ENCODE measurements at regions not wholly inside any gene's neighbourhood (a gene's known extent, or its start where the extent isn't known, plus 50 kb on each side); places are given as distances from the start of the nearest gene placed in this dataset.
"Not testable (repeated sequence)": the region's sequence is repeated elsewhere in the genome, so short reads cannot be mapped to it uniquely, and the experiment has no call there.

GRCh38 chr10:20486791-20487190 lies 410.3 kb downstream of the NEBL start:
- Histone ChIP-seq H3K4me1 (ENCODE audit: control insufficient read depth in 5 of 5, insufficient read depth in 5 of 5, low read length in 5 of 5) (peaks cover 0 to 14% (median 0%) of the 10 kb centered on the region in 5 donors), H3K9ac (ENCODE audit: insufficient read depth in 1 of 2, low read length in 2 of 2) (no peak overlapping the region), H3K36me3 (ENCODE audit: control insufficient read depth in 4 of 4, insufficient read depth in 4 of 4, low read length in 4 of 4) (no peaks in the 10 kb centered on the region), H3K9me3 (ENCODE audit: control insufficient read depth in 4 of 4, insufficient read depth in 3 of 4, low read length in 3 of 4) (peaks cover 0 to under 1% (median 0%) of the 10 kb centered on the region in 4 donors), H3K4me3 (no peak overlapping the region), H3K27me3 (ENCODE audit: control insufficient read depth in 3 of 3, insufficient read depth in 3 of 3, low read length in 2 of 3) (no peaks in the 10 kb centered on the region), H3K27ac (ENCODE audit: low read depth in 1 of 2, low read length in 1 of 2) (no peak overlapping the region)
- WGBS, 2 donors, result 56 to 69% methylated on average over 1 of the region's 1 CpG
- no peak for DNase-seq
- ATAC-seq (ENCODE audit: insufficient read depth, low FRiP score), result no peak
- TF ChIP-seq, protein P1, sequence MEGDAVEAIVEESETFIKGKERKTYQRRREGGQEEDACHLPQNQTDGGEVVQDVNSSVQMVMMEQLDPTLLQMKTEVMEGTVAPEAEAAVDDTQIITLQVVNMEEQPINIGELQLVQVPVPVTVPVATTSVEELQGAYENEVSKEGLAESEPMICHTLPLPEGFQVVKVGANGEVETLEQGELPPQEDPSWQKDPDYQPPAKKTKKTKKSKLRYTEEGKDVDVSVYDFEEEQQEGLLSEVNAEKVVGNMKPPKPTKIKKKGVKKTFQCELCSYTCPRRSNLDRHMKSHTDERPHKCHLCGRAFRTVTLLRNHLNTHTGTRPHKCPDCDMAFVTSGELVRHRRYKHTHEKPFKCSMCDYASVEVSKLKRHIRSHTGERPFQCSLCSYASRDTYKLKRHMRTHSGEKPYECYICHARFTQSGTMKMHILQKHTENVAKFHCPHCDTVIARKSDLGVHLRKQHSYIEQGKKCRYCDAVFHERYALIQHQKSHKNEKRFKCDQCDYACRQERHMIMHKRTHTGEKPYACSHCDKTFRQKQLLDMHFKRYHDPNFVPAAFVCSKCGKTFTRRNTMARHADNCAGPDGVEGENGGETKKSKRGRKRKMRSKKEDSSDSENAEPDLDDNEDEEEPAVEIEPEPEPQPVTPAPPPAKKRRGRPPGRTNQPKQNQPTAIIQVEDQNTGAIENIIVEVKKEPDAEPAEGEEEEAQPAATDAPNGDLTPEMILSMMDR (IDR thresholded peaks at IDR 0.05; ENCODE audit: control extremely low read depth, extremely low read depth), result no peak

DNA sequence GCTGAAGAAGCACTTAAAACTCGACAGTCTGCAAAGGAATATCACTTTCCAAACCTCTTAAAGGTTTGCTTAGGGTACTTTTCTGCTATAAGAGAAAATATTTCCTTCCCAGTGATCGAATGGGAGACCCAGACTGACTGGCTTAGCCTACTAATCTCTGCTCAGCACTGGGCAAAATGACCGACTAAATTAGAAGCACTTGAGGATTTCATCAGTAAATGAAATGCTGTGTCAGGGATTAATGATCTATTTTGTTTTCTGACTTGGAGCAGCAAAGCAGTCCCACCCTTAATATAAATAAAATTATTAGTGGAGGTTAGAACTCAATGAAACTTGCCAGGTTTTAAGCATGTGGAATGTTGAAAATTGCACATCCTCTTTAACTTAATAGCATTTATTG lies 411.6 kb downstream of the NEBL start:
- Histone ChIP-seq H3K36me3 (ENCODE audit: control insufficient read depth in 4 of 4, insufficient read depth in 4 of 4, low read length in 4 of 4) (no peaks in the 10 kb centered on the region), H3K27me3 (ENCODE audit: control insufficient read depth in 3 of 3, insufficient read depth in 3 of 3, low read length in 2 of 3) (no peaks in the 10 kb centered on the region), H3K27ac (ENCODE audit: low read depth in 1 of 2, low read length in 1 of 2) (no peak overlapping the region), H3K4me3 (no peak overlapping the region), H3K4me1 (ENCODE audit: control insufficient read depth in 5 of 5, insufficient read depth in 5 of 5, low read length in 5 of 5) (peaks cover 0 to 14% (median 0%) of the 10 kb centered on the region in 5 donors), H3K9me3 (ENCODE audit: control insufficient read depth in 4 of 4, insufficient read depth in 3 of 4, low read length in 3 of 4) (peaks cover 0 to 3% (median 0%) of the 10 kb centered on the region in 4 donors), H3K9ac (ENCODE audit: insufficient read depth in 1 of 2, low read length in 2 of 2) (no peak overlapping the region)
- WGBS, 2 donors, result 47 to 75% methylated on average over 3 of the region's 3 CpGs
- ATAC-seq (ENCODE audit: insufficient read depth, low FRiP score) (no peak), DNase-seq (no peak)
- TF ChIP-seq, protein P1 (IDR thresholded peaks at IDR 0.05; ENCODE audit: control extremely low read depth, extremely low read depth), result no peak

DNA sequence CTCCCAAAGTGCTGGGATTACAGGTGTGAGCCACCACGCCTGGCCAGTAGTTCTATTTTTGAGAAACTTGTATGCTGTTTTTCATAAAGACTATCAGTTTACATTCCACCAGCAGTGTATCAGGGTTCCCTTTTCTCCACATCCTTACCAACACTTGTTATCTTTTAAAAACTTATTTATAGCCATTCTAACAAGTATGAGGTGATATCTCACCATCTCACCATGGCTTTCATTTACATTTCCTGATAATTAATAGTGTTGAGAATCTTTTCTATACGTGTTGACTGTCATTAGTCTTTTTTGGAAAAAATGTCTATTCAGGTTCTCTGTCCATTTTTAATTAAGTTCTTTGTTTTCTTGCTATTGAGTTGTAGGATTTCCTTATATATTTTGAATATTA lies 416.1 kb downstream of the NEBL start:
- Histone ChIP-seq H3K9ac (ENCODE audit: insufficient read depth in 1 of 2, low read length in 2 of 2) (no peak overlapping the region), H3K27me3 (ENCODE audit: control insufficient read depth in 3 of 3, insufficient read depth in 3 of 3, low read length in 2 of 3) (no peaks in the 10 kb centered on the region), H3K4me1 (ENCODE audit: control insufficient read depth in 5 of 5, insufficient read depth in 5 of 5, low read length in 5 of 5) (peaks cover 0 to 8% (median 0%) of the 10 kb centered on the region in 5 donors), H3K36me3 (ENCODE audit: control insufficient read depth in 4 of 4, insufficient read depth in 4 of 4, low read length in 4 of 4) (no peaks in the 10 kb centered on the region), H3K9me3 (ENCODE audit: control insufficient read depth in 4 of 4, insufficient read depth in 3 of 4, low read length in 3 of 4) (peaks cover 0 to 3% (median 0%) of the 10 kb centered on the region in 4 donors), H3K4me3 (no peak overlapping the region), H3K27ac (ENCODE audit: low read depth in 1 of 2, low read length in 1 of 2) (no peak overlapping the region)
- 76 to 91% methylated on average over 2 of the region's 2 CpGs for WGBS, 2 donors
- ATAC-seq (ENCODE audit: insufficient read depth, low FRiP score) (no peak), DNase-seq (no peak)
- TF ChIP-seq, protein P1 (IDR thresholded peaks at IDR 0.05; ENCODE audit: control extremely low read depth, extremely low read depth), result no peak

- not testable (repeated sequence) for H3K9ac ChIP-seq (ENCODE audit: insufficient read depth in 1 of 2, low read length in 2 of 2); ATAC-seq (ENCODE audit: insufficient read depth, low FRiP score); H3K27ac ChIP-seq (ENCODE audit: low read depth in 1 of 2, low read length in 1 of 2); H3K4me3 ChIP-seq; H3K4me1 ChIP-seq (ENCODE audit: control insufficient read depth in 5 of 5, insufficient read depth in 5 of 5, low read length in 5 of 5); DNase-seq; H3K9me3 ChIP-seq (ENCODE audit: control insufficient read depth in 4 of 4, insufficient read depth in 3 of 4, low read length in 3 of 4); H3K27me3 ChIP-seq (ENCODE audit: control insufficient read depth in 3 of 3, insufficient read depth in 3 of 3, low read length in 2 of 3); H3K36me3 ChIP-seq (ENCODE audit: control insufficient read depth in 4 of 4, insufficient read depth in 4 of 4, low read length in 4 of 4)
- WGBS, 2 donors, result 91 to 95% methylated on average over 1 of the region's 1 CpG
These were observed 416.5 kb downstream of the NEBL start for GRCh38 chr10:20480575-20480974.
